GM18508 (cell line): ENCODE measurements at regions not wholly inside any gene's neighbourhood (a gene's known extent, or its start where the extent isn't known, plus 50 kb on each side); places are given as distances from the start of the nearest gene placed in this dataset.

Experiments used
- ATAC-seq: cut with Tn5 transposase; IDR thresholded peaks from one replicate; pipeline ENCODE4 v1.9.1; 2021; ENCODE audit warnings: moderate number of reproducible peaks; ENCODE audit not compliant: insufficient read depth, unreplicated experiment

DNA sequence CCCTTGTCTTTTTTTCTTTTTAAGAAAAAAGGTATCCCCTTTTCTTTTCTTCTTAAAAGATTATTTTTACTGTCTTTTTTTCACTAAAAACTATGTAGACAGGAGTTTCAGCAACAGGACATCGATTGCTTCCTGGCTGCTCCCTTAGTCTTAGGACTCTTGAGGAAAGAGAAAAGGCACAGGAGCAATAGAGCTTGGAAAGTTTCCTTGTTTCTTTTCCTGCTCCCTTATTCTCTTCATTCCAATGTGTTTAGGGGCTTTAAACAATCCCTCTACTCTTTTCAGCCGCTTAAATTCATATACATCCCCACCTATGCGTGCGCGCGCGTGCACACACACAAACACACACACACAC, 182.2 kb upstream of the FOXN2 start:
- ATAC-seq: no peak

- ATAC-seq: no peak
Measured at GRCh38 chr2:48134704-48135103, 179.8 kb upstream of the FOXN2 start.

- ATAC-seq: no peak
Measured at GRCh38 chr2:48135797-48136196, 178.7 kb upstream of the FOXN2 start.

DNA sequence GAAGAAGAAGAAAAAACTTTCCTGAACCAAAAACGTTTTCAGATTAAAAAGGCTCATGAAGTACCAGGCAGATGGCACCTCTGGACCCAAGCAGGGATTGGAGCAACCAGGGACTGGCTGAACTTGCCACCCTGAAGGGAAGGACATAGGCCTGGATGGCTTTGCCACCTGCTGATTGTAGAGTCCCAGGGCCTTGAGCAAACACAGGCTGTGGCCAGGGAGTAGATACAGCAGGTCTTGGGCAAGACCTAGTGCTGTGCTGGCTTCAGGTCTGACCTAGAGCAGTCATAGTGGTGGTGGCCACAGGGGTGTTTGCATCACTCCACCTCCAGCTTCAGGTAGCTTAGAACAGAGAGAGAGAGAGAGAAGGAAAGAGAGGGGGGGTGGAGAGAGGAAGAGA, 176.7 kb upstream of the FOXN2 start:
- ATAC-seq: no peak

DNA sequence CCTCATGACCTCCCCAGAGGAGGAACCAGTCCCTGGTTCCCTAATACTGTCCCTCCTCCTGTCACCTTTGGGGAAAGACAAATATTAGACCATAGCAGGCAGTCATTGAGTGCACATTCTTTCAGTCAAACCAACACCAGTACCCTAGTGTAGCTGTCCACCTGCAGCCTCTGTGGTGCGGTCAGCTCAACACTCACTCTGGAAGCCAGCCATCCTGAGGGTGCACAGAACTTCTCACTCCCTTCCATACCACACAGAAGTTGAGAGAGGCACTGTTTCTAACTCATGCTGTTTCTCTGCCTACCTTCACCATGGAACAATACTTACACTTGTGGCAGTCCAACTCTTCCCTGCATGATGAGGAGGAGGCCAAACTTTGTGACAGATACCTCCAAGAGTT, 175.6 kb upstream of the FOXN2 start:
- no peak for ATAC-seq

DNA sequence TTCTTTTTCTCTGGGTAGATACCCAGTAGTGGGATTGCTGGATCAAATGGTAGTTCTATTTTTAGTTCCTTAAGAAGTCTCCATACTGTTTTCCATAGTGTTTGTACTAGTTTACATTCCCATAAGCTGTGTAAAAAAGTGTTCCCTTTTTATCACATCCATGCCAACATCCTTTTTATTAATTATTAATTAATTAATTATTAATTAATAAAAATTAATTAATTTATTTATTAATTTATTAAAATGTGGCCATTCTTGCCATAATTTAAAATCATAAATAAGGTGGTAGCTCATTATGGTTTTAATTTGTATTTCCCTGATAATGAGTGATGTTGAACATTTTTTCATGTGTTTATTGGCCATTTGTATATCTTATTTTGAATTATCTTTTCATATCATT, 173.9 kb upstream of the FOXN2 start:
- no peak for ATAC-seq

- ATAC-seq: no peak
Measured at GRCh38 chr2:48144777-48145176, 169.7 kb upstream of the FOXN2 start.

DNA sequence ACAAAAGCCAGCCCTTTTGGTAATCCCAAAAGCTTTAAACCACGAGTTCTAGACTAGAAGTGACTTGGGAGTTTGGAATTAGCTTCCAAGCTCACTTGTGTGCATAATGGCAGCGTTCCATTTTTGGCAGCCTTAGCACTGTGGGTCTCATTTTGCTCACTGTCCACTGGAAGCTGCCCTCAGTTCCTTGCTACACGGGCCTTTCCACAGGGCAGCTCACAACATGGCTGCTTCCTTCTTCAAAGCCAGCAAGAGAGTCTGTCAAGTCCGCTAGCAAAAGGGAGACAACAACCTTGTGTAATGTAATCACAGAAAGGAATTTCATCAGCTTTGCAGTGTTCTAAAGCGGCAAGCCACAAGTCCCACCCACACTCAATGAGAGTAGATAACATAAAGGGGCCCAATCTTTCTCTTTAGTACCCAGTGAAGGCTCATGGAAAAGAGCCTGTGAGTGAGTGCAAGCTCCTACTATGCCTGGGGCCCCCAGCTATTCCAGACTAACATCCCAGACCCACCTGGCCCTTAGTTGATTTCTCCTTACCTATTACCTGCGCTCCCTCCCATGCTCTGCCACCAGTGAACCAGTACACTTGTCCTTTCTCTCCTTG, 168.5 kb upstream of the FOXN2 start:
- no peak for ATAC-seq

- no peak for ATAC-seq
Measured at GRCh38 chr2:48146552-48146951, 167.9 kb upstream of the FOXN2 start.

- ATAC-seq: no peak
Measured at GRCh38 chr2:48147719-48148118, 166.8 kb upstream of the FOXN2 start.

- no peak for ATAC-seq
Measured at GRCh38 chr2:48148841-48149430, 165.5 kb upstream of the FOXN2 start.

- no peak for ATAC-seq
Measured at GRCh38 chr2:48157150-48157549, 157.3 kb upstream of the FOXN2 start.

GRCh38 chr2:48161628-48162027, 152.9 kb upstream of the FOXN2 start:
- no peak for ATAC-seq

DNA sequence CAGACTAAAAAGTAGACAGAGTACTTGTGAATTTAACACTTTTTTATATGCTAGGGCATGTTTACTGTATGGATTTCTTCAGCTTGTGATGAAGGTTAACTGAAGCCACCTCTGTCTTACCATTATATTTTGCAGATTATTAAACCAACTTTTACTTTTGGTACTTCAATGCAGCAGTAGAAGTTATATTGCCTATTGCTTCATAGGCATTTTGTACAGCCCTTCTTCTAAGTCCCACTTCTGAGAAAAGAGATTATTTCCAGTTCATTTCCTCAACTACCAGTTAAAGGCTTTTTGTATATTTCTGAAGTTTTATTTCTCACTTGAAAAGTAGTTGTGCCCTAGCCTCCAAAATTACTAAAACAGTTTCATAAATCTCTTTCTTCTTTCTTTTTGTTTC, 151.7 kb upstream of the FOXN2 start:
- no peak for ATAC-seq

DNA sequence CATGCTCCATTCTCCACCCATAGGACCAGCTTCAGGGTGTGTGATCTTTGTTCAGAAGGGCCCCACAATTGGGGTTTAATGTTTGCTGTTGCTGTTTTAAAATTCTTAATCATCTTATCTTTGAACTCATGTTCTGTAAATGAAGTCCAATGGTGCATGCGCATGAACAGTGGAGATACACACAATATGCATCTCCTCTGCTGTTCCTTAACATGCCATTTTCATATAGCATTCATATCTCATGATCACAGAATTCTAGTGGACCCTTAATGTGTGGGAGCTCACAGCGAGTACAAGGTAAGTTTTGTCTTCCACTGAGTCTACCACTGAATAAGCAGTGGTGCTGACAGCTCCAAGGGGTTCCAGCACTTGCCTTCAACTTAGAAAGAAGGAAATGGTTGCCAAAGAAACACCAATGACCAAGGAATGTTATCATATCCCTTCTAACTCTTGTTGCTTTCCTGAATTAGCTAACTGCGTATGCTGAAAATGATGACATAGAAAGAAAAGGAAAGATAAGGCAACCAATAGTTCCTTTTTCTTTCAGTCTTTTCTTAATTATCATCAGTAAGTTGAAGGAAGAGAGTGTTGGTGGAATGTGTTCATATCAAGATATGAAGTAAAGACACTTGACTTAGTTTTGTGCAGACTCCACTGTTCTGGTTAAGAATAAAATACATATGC, 149.3 kb upstream of the FOXN2 start:
- no peak for ATAC-seq

DNA sequence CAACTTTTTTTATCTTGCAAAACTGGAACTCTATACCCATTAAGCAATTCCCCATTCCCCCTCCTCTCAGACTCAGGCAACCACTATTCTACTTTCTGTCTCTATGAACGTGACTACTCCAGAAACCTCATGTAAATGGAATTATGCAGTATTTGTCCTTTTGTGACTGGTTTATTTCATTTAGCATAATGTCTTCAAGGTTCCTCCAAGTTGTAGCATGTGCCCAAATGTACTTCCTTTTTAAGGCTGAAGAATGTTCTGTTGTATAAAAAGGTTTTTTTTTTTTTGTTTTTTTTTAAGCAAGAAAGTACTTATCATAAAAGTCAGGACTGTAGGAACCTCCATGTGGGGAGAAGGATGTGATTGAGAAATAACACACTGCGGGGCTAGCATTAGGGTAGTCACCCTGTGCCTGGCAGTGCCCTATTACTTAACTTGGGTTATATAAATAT, 145.3 kb upstream of the FOXN2 start:
- no peak for ATAC-seq

DNA sequence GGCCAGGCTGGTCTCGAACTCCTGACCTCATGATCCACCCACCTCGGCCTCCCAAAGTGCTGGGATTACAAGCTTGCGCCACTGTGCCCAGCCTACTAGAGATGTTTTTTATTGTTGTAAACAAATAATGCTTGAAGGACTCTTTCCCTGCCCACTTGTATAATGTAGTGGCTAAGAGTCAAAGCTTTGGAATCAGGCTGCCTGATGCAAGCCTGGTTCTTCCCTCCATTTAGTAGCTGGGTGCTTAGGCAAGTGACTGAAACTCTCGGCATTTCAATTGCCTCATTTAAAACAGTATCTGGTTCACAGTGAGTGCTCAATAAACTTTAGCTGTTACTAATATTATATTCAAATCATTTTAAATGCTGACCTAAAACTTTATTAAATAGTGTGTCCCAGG, 144.2 kb upstream of the FOXN2 start:
- ATAC-seq: no peak

DNA sequence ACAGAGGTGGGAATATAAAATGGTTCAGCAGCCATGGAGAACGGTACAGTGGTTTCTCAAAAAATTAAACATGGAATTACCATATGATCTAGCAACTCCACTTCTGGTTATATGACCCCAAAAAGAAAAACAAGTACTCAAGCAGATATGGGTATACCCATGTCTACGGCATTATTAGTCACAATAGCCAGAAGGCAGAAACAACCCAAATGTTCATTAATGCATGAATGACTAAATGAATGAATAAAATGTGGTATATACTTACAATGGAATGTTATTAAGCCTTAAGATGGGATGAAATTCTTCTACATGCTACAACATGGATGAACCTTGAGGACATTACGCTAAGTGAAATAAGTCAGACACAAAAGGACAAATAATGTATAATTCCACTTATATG, 141.3 kb upstream of the FOXN2 start:
- no peak for ATAC-seq

GRCh38 chr2:48174503-48174902, 140.0 kb upstream of the FOXN2 start:
- ATAC-seq: no peak

DNA sequence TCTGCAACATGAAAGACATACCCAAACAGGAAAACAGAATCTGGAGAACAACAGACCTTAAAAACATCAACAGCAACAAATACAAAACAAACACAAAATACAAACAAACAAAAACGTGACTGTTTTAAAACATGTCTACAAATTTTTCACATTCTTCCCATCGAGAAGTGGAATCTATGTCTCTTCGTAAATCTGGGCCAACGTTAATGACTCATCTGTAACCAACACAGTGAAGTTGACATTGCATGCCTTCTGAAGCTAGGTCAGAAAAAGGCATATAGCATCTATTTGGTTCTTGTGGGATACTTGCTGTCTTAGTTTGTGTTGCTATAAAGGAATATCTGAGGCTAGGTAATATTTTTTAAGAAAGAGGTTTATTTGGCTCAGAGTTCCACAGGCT, 139.2 kb upstream of the FOXN2 start:
- ATAC-seq: no peak

DNA sequence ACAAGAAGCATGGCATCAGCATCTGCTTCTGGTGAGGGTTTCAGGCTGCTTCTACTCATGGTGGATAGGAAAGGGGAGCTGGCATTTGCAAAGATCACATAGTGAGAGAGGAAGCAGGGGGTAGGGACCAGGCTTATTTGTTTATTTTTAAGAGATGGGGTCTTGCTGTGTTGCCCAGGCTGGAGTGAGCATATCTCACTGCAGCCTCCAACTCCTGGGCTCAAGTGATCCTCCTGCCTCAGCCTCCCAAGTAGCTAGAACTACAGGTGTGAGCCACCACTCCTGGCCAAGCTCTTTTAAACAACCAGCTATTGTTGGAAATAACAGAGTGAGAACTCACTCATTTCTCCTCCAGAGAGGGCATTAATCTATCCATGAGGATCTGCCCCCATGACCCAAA, 138.8 kb upstream of the FOXN2 start:
- ATAC-seq: no peak

- ATAC-seq: no peak
Measured at GRCh38 chr2:48176876-48177275, 137.6 kb upstream of the FOXN2 start.
